ENCODE measurements at regions not wholly inside any gene's neighbourhood (a gene's known extent, or its start where the extent isn't known, plus 50 kb on each side); places are given as distances from the start of the nearest gene placed in this dataset.

- in situ Hi-C loops (cut with HindIII; ENCODE audit: extremely low pct_ligation_motif_present, low pct_unique_long_range_greater_than_20kb) = no loop called here
- H4K20me1 ChIP-seq (ENCODE audit: insufficient read depth, low read length) = no peaks in the 10 kb centered on the region
- no TSS peak for BruUV-seq (replicated peaks)
- H3K4me3 ChIP-seq (replicated peaks in 1 of 3; ENCODE audit: insufficient read depth in 1 of 3, low read depth in 2 of 3, low read length in 3 of 3) = no peak overlapping the region
- CTCF ChIA-PET (ENCODE audit: low intra/inter-chr PET ratio, low total read pairs) = no interaction called here
- ATAC-seq = no peak
- peaks cover 17% of the 10 kb centered on the region for H3K4me1 ChIP-seq (ENCODE audit: insufficient read depth, low read length)
- FAIRE-seq = no peak
- H3K9ac ChIP-seq (ENCODE audit: insufficient read depth, low read depth, low read length) = no peak overlapping the region
- DNase-seq (ENCODE audit: low spot score) = no peak
- H3K27me3 ChIP-seq (ENCODE audit: control insufficient read depth in 1 of 2, insufficient read depth in 2 of 2, low read length in 2 of 2) = peaks cover 5 to 23% of the 10 kb centered on the region in 2 experiments; a peak in 3 of 5 replicates
- no peaks in the 10 kb centered on the region for H3K9me3 ChIP-seq (ENCODE audit: low read length)
- H3K79me2 ChIP-seq (ENCODE audit: insufficient read depth, low read length) = no peaks in the 10 kb centered on the region
- H3K27ac ChIP-seq (ENCODE audit: extremely low read length, insufficient read depth, low read length) = no peak overlapping the region
- POLR2A ChIA-PET = no interaction called here
- no peak overlapping the region for H3K4me2 ChIP-seq (ENCODE audit: low read depth, low read length)
- no peak overlapping the region for H2AFZ ChIP-seq (ENCODE audit: low read length)
- TF ChIP-seq MAFK (conservative IDR thresholded peaks at IDR 0.05 in 1 of 2, IDR thresholded peaks at IDR 0.05 in 1 of 2; ENCODE audit: low read length in 2 of 2) (peak; percentile 98 to 99), MAFF (IDR thresholded peaks at IDR 0.05; ENCODE audit: low read depth, low read length) (peak; percentile 99), ESRRA (CRISPR knock-in tag; IDR thresholded peaks at IDR 0.05; ENCODE audit: low read depth) (no peak)
- intact Hi-C loops (cut with micrococcal nuclease; ENCODE audit: unreplicated experiment) = no loop called here
- no peaks in the 10 kb centered on the region for H3K36me3 ChIP-seq (replicated peaks in 1 of 2; ENCODE audit: control insufficient read depth in 1 of 2, insufficient read depth in 2 of 2, low read length in 2 of 2)
Observed at GRCh38 chr20:40890635-40891034, 138.0 kb upstream of the TOP1 start.

GRCh38 chr20:40891351-40891750, 137.3 kb upstream of the TOP1 start:
- no peak overlapping the region for H3K9ac ChIP-seq (ENCODE audit: insufficient read depth, low read depth, low read length)
- peaks cover 4 to 21% of the 10 kb centered on the region in 2 experiments; a peak in 2 of 5 replicates for H3K27me3 ChIP-seq (ENCODE audit: control insufficient read depth in 1 of 2, insufficient read depth in 2 of 2, low read length in 2 of 2)
- H3K9me3 ChIP-seq (ENCODE audit: low read length) = no peaks in the 10 kb centered on the region
- H3K4me2 ChIP-seq (ENCODE audit: low read depth, low read length) = no peak overlapping the region
- no peaks in the 10 kb centered on the region for H4K20me1 ChIP-seq (ENCODE audit: insufficient read depth, low read length)
- peaks cover 15% of the 10 kb centered on the region for H3K4me1 ChIP-seq (ENCODE audit: insufficient read depth, low read length)
- H2AFZ ChIP-seq (ENCODE audit: low read length) = no peak overlapping the region
- no peak overlapping the region for H3K4me3 ChIP-seq (replicated peaks in 1 of 3; ENCODE audit: insufficient read depth in 1 of 3, low read depth in 2 of 3, low read length in 3 of 3)
- FAIRE-seq (no peak), DNase-seq (ENCODE audit: low spot score) (no peak), ATAC-seq (no peak)
- in situ Hi-C loops (cut with HindIII; ENCODE audit: extremely low pct_ligation_motif_present, low pct_unique_long_range_greater_than_20kb) (no loop called here), intact Hi-C loops (cut with micrococcal nuclease; ENCODE audit: unreplicated experiment) (no loop called here)
- ChIA-PET POLR2A (no interaction called here), CTCF (ENCODE audit: low intra/inter-chr PET ratio, low total read pairs) (no interaction called here)
- TF ChIP-seq ZNF710 (CRISPR knock-in tag; IDR thresholded peaks at IDR 0.05; ENCODE audit: borderline replicate concordance) (no peak), CBX5 (CRISPR knock-in tag; IDR thresholded peaks at IDR 0.05; ENCODE audit: borderline replicate concordance) (no peak), ZNF317 (CRISPR knock-in tag; IDR thresholded peaks at IDR 0.05) (no peak), MED8 (CRISPR knock-in tag; IDR thresholded peaks at IDR 0.05; ENCODE audit: insufficient replicate concordance) (no peak), BCL3 (CRISPR knock-in tag; IDR thresholded peaks at IDR 0.05) (no peak), KAT7 (CRISPR knock-in tag; IDR thresholded peaks at IDR 0.05; ENCODE audit: borderline replicate concordance) (no peak)
- no TSS peak for BruUV-seq (replicated peaks)
- H3K27ac ChIP-seq (ENCODE audit: extremely low read length, insufficient read depth, low read length) = no peak overlapping the region
- H3K79me2 ChIP-seq (ENCODE audit: insufficient read depth, low read length) = no peaks in the 10 kb centered on the region
- no peaks in the 10 kb centered on the region for H3K36me3 ChIP-seq (replicated peaks in 1 of 2; ENCODE audit: control insufficient read depth in 1 of 2, insufficient read depth in 2 of 2, low read length in 2 of 2)
